HEK293 (cell line): ENCODE measurements at regions not wholly inside any gene's neighbourhood (a gene's known extent, or its start where the extent isn't known, plus 50 kb on each side); places are given as distances from the start of the nearest gene placed in this dataset.

Experiments used
- CTCF ChIA-PET: fragments of 350-600 bp; formaldehyde crosslinking; extraction: SDS; loops from one replicate; lab custom pipeline; 2021; ENCODE audit warnings: antibody characterized with exemption; lab: Yijun Ruan, JAX
- POLR2A ChIA-PET: fragments of 300-600 bp; formaldehyde crosslinking; extraction: SDS; loops from one replicate; lab custom pipeline; 2020; ENCODE audit warnings: antibody characterized with exemption, inconsistent platforms; lab: Yijun Ruan, JAX
- H3K27ac ChIP-seq: fragments of 200-500 bp; sonication (Bioruptor generic); 2 replicates; pipeline ENCODE4 v1.5.1; 2014; ENCODE audit warnings: low read depth, low read length, control low read depth, inconsistent platforms; ENCODE audit errors: extremely low read depth
- H3K36me3 ChIP-seq, 2 experiments: fragments of 200-500 bp in 1 of 2; sonication (Bioruptor generic) in 1 of 2; 1 replicate in 1 of 2; 2 replicates in 1 of 2; pipeline ENCODE4 v1.5.1; 2014 to 2017; ENCODE audit warnings: inconsistent platforms in 2 of 2, low read length in 2 of 2; ENCODE audit not compliant: control insufficient read depth in 2 of 2, insufficient read depth in 1 of 2
- H3K4me1 ChIP-seq: fragments of 200-500 bp; sonication (Bioruptor generic); 2 replicates; pipeline ENCODE4 v1.5.1; 2014; ENCODE audit warnings: mild to moderate bottlenecking, low read length, inconsistent platforms; ENCODE audit not compliant: control insufficient read depth, insufficient read depth
- H3K4me3 ChIP-seq: 2 replicates; pipeline ENCODE4 v1.5.1; 2011; ENCODE audit warnings: low read depth, mild to moderate bottlenecking, control low read depth, low read length, moderate library complexity
- H3K9me3 ChIP-seq: fragments of 200-500 bp; sonication (Bioruptor generic); 2 replicates; pipeline ENCODE4 v1.5.1; 2014; ENCODE audit warnings: low read depth, low read length, inconsistent platforms; ENCODE audit not compliant: control insufficient read depth, insufficient read depth
- BCL11A ChIP-seq: fragments of 450-650 bp; formaldehyde crosslinking; IDR thresholded peaks from 2 replicates; pipeline ENCODE4 v1.5.1; 2016; ENCODE audit warnings: low read depth, missing biosample characterization, missing genetic modification characterization
- GLI2 ChIP-seq: fragments of 450-650 bp; formaldehyde crosslinking; IDR thresholded peaks from 2 replicates; pipeline ENCODE4; 2017; ENCODE audit warnings: missing biosample characterization, missing genetic modification characterization, low read depth, borderline replicate concordance
- KLF8 ChIP-seq: fragments of 450-650 bp; formaldehyde crosslinking; IDR thresholded peaks from 2 replicates; pipeline ENCODE4 v1.5.1; 2016; ENCODE audit warnings: missing biosample characterization, missing genetic modification characterization
- PATZ1 ChIP-seq: fragments of 450-650 bp; formaldehyde crosslinking; IDR thresholded peaks from 2 replicates; pipeline ENCODE4 v1.5.1; 2016; ENCODE audit warnings: missing biosample characterization, missing genetic modification characterization
- REPIN1 ChIP-seq: fragments of 450-650 bp; formaldehyde crosslinking; IDR thresholded peaks from 2 replicates; pipeline ENCODE4 v1.5.1; 2017; ENCODE audit warnings: missing biosample characterization, missing genetic modification characterization, low read depth
- SCRT1 ChIP-seq: fragments of 450-650 bp; formaldehyde crosslinking; IDR thresholded peaks from 2 replicates; pipeline ENCODE4 v1.5.1; 2016; ENCODE audit warnings: missing biosample characterization, missing genetic modification characterization, borderline replicate concordance
- SP7 ChIP-seq: fragments of 450-650 bp; formaldehyde crosslinking; IDR thresholded peaks from 2 replicates; pipeline ENCODE4 v1.5.1; 2016; ENCODE audit warnings: missing biosample characterization, missing genetic modification characterization
- TCF7L2 ChIP-seq: IDR thresholded peaks from 2 replicates; pipeline ENCODE4 v1.6.1; 2011; ENCODE audit warnings: low read depth, mild to moderate bottlenecking, inconsistent platforms, low read length, moderate library complexity, borderline replicate concordance
- ZBTB11 ChIP-seq: fragments of 450-650 bp; formaldehyde crosslinking; conservative IDR thresholded peaks from 2 replicates; pipeline ENCODE4 v1.5.1; 2016; ENCODE audit warnings: low read depth, missing biosample characterization, missing genetic modification characterization
- ZBTB21 ChIP-seq: fragments of 450-650 bp; formaldehyde crosslinking; IDR thresholded peaks from 2 replicates; pipeline ENCODE4 v1.5.1; 2017; ENCODE audit warnings: missing biosample characterization, missing genetic modification characterization
- ZEB2 ChIP-seq: fragments of 450-650 bp; formaldehyde crosslinking; IDR thresholded peaks from 2 replicates; pipeline ENCODE4 v1.5.1; 2016; ENCODE audit warnings: missing biosample characterization, missing genetic modification characterization
- ZFP3 ChIP-seq: fragments of 450-650 bp; formaldehyde crosslinking; IDR thresholded peaks from 2 replicates; pipeline ENCODE4 v1.5.1; 2016; ENCODE audit warnings: low read depth, missing biosample characterization, missing genetic modification characterization
- ZNF133 ChIP-seq: fragments of 450-650 bp; formaldehyde crosslinking; IDR thresholded peaks from 2 replicates; pipeline ENCODE4 v1.5.1; 2016; ENCODE audit warnings: missing biosample characterization, missing genetic modification characterization
- ZNF140 ChIP-seq: fragments of 450-650 bp; formaldehyde crosslinking; IDR thresholded peaks from 2 replicates; pipeline ENCODE4 v1.5.1; 2016; ENCODE audit warnings: missing biosample characterization, missing genetic modification characterization
- ZNF146 ChIP-seq: fragments of 450-650 bp; formaldehyde crosslinking; IDR thresholded peaks from 2 replicates; pipeline ENCODE4 v1.5.1; 2016; ENCODE audit warnings: missing biosample characterization, missing genetic modification characterization
- ZNF16 ChIP-seq: fragments of 450-650 bp; formaldehyde crosslinking; IDR thresholded peaks from 2 replicates; pipeline ENCODE4 v1.5.1; 2016; ENCODE audit warnings: low read depth, missing biosample characterization, missing genetic modification characterization
- ZNF184 ChIP-seq: fragments of 450-650 bp; IDR thresholded peaks from 2 replicates; pipeline ENCODE4 v1.5.1; 2018; ENCODE audit warnings: missing biosample characterization, mild to moderate bottlenecking, missing genetic modification characterization
- ZNF19 ChIP-seq: fragments of 450-650 bp; formaldehyde crosslinking; IDR thresholded peaks from 2 replicates; pipeline ENCODE4; 2016; ENCODE audit warnings: missing biosample characterization, missing genetic modification characterization, low read depth
- ZNF266 ChIP-seq: fragments of 450-650 bp; formaldehyde crosslinking; IDR thresholded peaks from 2 replicates; pipeline ENCODE4 v1.5.1; 2016; ENCODE audit warnings: missing biosample characterization, missing genetic modification characterization, low read depth
- ZNF274 ChIP-seq, 2 experiments: fragments of 200-500 bp in 1 of 2; fragments of 450-650 bp in 1 of 2; sonication (Bioruptor generic) in 1 of 2; formaldehyde crosslinking in 1 of 2; IDR thresholded peaks; 2 replicates each; pipeline versions ENCODE4 v1.5.1 to v1.6.1; 2014 to 2016; ENCODE audit warnings: borderline replicate concordance in 1 of 2, inconsistent platforms in 1 of 2, low read length in 1 of 2, missing biosample characterization in 1 of 2, missing genetic modification characterization in 1 of 2
- ZNF324 ChIP-seq: fragments of 450-650 bp; formaldehyde crosslinking; IDR thresholded peaks from 2 replicates; pipeline ENCODE4 v1.5.1; 2016; ENCODE audit warnings: missing biosample characterization, missing genetic modification characterization
- ZNF473 ChIP-seq: fragments of 450-650 bp; formaldehyde crosslinking; IDR thresholded peaks from 2 replicates; pipeline ENCODE4 v1.5.1; 2017; ENCODE audit warnings: missing biosample characterization, missing genetic modification characterization
- ZNF501 ChIP-seq: fragments of 450-650 bp; formaldehyde crosslinking; IDR thresholded peaks from 2 replicates; pipeline ENCODE4 v1.5.1; 2016; ENCODE audit warnings: missing biosample characterization, missing genetic modification characterization
- ZNF510 ChIP-seq: fragments of 450-650 bp; formaldehyde crosslinking; IDR thresholded peaks from 2 replicates; pipeline ENCODE4 v1.5.1; 2018; ENCODE audit warnings: mild to moderate bottlenecking, missing genetic modification characterization, missing biosample characterization; ENCODE audit not compliant: insufficient replicate concordance
- ZNF549 ChIP-seq: fragments of 450-650 bp; IDR thresholded peaks from 2 replicates; pipeline ENCODE4 v1.5.1; 2018; ENCODE audit warnings: missing biosample characterization, missing genetic modification characterization, mild to moderate bottlenecking, inconsistent platforms, moderate library complexity
- ZNF585B ChIP-seq: fragments of 450-650 bp; formaldehyde crosslinking; IDR thresholded peaks from 2 replicates; pipeline ENCODE4 v1.5.1; 2016; ENCODE audit warnings: missing biosample characterization, missing genetic modification characterization
- ZNF610 ChIP-seq: fragments of 450-650 bp; formaldehyde crosslinking; IDR thresholded peaks from 2 replicates; pipeline ENCODE4 v1.5.1; 2016; ENCODE audit warnings: missing biosample characterization, missing genetic modification characterization, borderline replicate concordance
- ZNF660 ChIP-seq: fragments of 450-650 bp; IDR thresholded peaks from 2 replicates; pipeline ENCODE4 v1.5.1; 2018; ENCODE audit warnings: missing biosample characterization, mild to moderate bottlenecking, missing genetic modification characterization
- ZNF664 ChIP-seq: fragments of 450-650 bp; formaldehyde crosslinking; IDR thresholded peaks from 2 replicates; pipeline ENCODE4 v1.5.1; 2016; ENCODE audit warnings: missing biosample characterization, missing genetic modification characterization
- ZNF792 ChIP-seq: fragments of 450-650 bp; formaldehyde crosslinking; IDR thresholded peaks from 2 replicates; pipeline ENCODE4 v1.5.1; 2016; ENCODE audit warnings: missing biosample characterization, missing genetic modification characterization
- ZNF830 ChIP-seq: fragments of 450-650 bp; IDR thresholded peaks from 2 replicates; pipeline ENCODE4 v1.5.0; 2018; ENCODE audit warnings: missing biosample characterization, missing genetic modification characterization, low read depth, mild to moderate bottlenecking, moderate library complexity
- ZNF843 ChIP-seq: fragments of 450-650 bp; formaldehyde crosslinking; IDR thresholded peaks from 2 replicates; pipeline ENCODE4 v1.5.1; 2016; ENCODE audit warnings: missing biosample characterization, missing genetic modification characterization
- ZSCAN23 ChIP-seq: fragments of 450-650 bp; formaldehyde crosslinking; IDR thresholded peaks from 2 replicates; pipeline ENCODE4 v1.5.1; 2016; ENCODE audit warnings: missing biosample characterization, missing genetic modification characterization
- ZSCAN4 ChIP-seq: fragments of 450-650 bp; formaldehyde crosslinking; IDR thresholded peaks from 2 replicates; pipeline ENCODE4 v1.5.1; 2017; ENCODE audit warnings: missing biosample characterization, missing genetic modification characterization

- Histone ChIP-seq H3K4me3 (no peak overlapping the region), H3K27ac (no peak overlapping the region), H3K9me3 (no peaks in the 10 kb centered on the region), H3K36me3 (no peaks in the 10 kb centered on the region), H3K4me1 (no peaks in the 10 kb centered on the region)
- no peak for TF ChIP-seq ZNF501 (tag by site-specific recombination)
- no peak for TF ChIP-seq SP7
- no peak for TF ChIP-seq ZNF146 (tag by site-specific recombination)
- no peak for TF ChIP-seq ZNF16 (tag by site-specific recombination)
- TF ChIP-seq ZNF792 (tag by site-specific recombination) = no peak
- no peak for TF ChIP-seq ZNF843
- no peak for TF ChIP-seq ZNF324 (tag by site-specific recombination)
- TF ChIP-seq KLF8 (tag by site-specific recombination) = no peak
- TF ChIP-seq ZNF549 (tag by site-specific recombination) = no peak
- TF ChIP-seq ZEB2 (tag by site-specific recombination) = no peak
- no peak for TF ChIP-seq ZNF140
- no peak for TF ChIP-seq ZNF610
- TF ChIP-seq ZFP3 (tag by site-specific recombination) = no peak
- no peak for TF ChIP-seq ZNF274 (IDR thresholded peaks at IDR 0.05; ENCODE audit: low read length)
- TF ChIP-seq ZNF274 (tag by site-specific recombination; IDR thresholded peaks at IDR 0.05; ENCODE audit: borderline replicate concordance) = no peak
- TF ChIP-seq ZNF510 = no peak
- TF ChIP-seq ZNF664 = no peak
- no peak for TF ChIP-seq ZNF585B
- no peak for TF ChIP-seq ZNF133 (tag by site-specific recombination)
- TF ChIP-seq ZBTB11 = no peak
- TF ChIP-seq ZSCAN23 = no peak
- POLR2A ChIA-PET = no interaction called here
- CTCF ChIA-PET = no interaction called here
These were observed 570.0 kb upstream of the TMEM132C start for GRCh38 chr12:127696963-127697362.

- CTCF ChIA-PET = no interaction called here
- no peak overlapping the region for H3K4me3 ChIP-seq
- POLR2A ChIA-PET = no interaction called here
- no peaks in the 10 kb centered on the region for H3K4me1 ChIP-seq
- H3K9me3 ChIP-seq = no peaks in the 10 kb centered on the region
- H3K27ac ChIP-seq = no peak overlapping the region
- no peaks in the 10 kb centered on the region for H3K36me3 ChIP-seq
- no peak for TF ChIP-seq BCL11A
- TF ChIP-seq GLI2 (tag by site-specific recombination) = no peak
- TF ChIP-seq ZBTB21 (tag by site-specific recombination) = no peak
- TF ChIP-seq ZNF830 (tag by site-specific recombination) = no peak
- TF ChIP-seq ZNF266 (tag by site-specific recombination) = no peak
- no peak for TF ChIP-seq ZNF473
- TF ChIP-seq ZNF660 (tag by site-specific recombination) = no peak
- TF ChIP-seq TCF7L2 = no peak
- TF ChIP-seq ZSCAN23 = no peak
- no peak for TF ChIP-seq ZSCAN4 (tag by site-specific recombination)
- TF ChIP-seq REPIN1 (tag by site-specific recombination) = no peak
- no peak for TF ChIP-seq PATZ1 (tag by site-specific recombination)
- no peak for TF ChIP-seq ZNF184 (tag by site-specific recombination)
- no peak for TF ChIP-seq SCRT1
- TF ChIP-seq ZNF19 (tag by site-specific recombination) = no peak
- TF ChIP-seq ZNF610 = no peak
- TF ChIP-seq ZFP3 (tag by site-specific recombination) = no peak
These were observed 563.9 kb upstream of the TMEM132C start for GRCh38 chr12:127703026-127703425.
